MM.1S (cell line): ENCODE measurements at regions not wholly inside any gene's neighbourhood (a gene's known extent, or its start where the extent isn't known, plus 50 kb on each side); places are given as distances from the start of the nearest gene placed in this dataset.

Experiments
- DNase-seq: peaks from one replicate; pipeline ENCODE4 v3.0.0-alpha.2; 2015
- H2AFZ ChIP-seq: fragments of 300-600 bp; sonication (generic); 2 replicates; pipeline ENCODE4 v1.6.0; 2016; ENCODE audit warnings: antibody characterized with exemption, low read length
- H3F3A ChIP-seq: fragments of 300-600 bp; sonication (generic); 2 replicates; pipeline ENCODE4 v1.6.1; 2016; ENCODE audit warnings: mild to moderate bottlenecking, antibody characterized with exemption, low read length, moderate library complexity, mixed read lengths; ENCODE audit not compliant: insufficient read depth
- H3K27ac ChIP-seq: fragments of 300-600 bp; sonication (generic); 2 replicates; pipeline ENCODE4 v1.5.1; 2016; ENCODE audit warnings: mild to moderate bottlenecking, low read length
- H3K27me3 ChIP-seq: fragments of 300-600 bp; sonication (generic); replicated peaks from 2 replicates; pipeline ENCODE4 v1.6.0; 2016; ENCODE audit warnings: low read length; ENCODE audit not compliant: insufficient read depth
- H3K36me3 ChIP-seq: fragments of 300-600 bp; sonication (generic); replicated peaks from 2 replicates; pipeline ENCODE4 v1.6.1; 2016; ENCODE audit warnings: mild to moderate bottlenecking, low read length, mixed read lengths; ENCODE audit not compliant: insufficient read depth
- H3K4me1 ChIP-seq: fragments of 300-600 bp; sonication (generic); 2 replicates; pipeline ENCODE4 v1.6.1; 2016; ENCODE audit warnings: low read length, mixed read lengths
- H3K4me2 ChIP-seq: fragments of 300-600 bp; sonication (generic); 2 replicates; pipeline ENCODE4 v1.6.0; 2016; ENCODE audit warnings: low read depth, low read length
- H3K4me3 ChIP-seq: fragments of 300-600 bp; sonication (generic); 2 replicates; pipeline ENCODE4 v1.5.1; 2016; ENCODE audit warnings: low read length, mixed read lengths
- H3K79me2 ChIP-seq: fragments of 300-600 bp; sonication (generic); 2 replicates; pipeline ENCODE4 v1.6.1; 2016; ENCODE audit warnings: mixed run types, low read length, mixed read lengths
- H3K9ac ChIP-seq: fragments of 300-600 bp; sonication (generic); 2 replicates; pipeline ENCODE4 v1.6.1; 2016; ENCODE audit warnings: low read length, mixed read lengths
- H3K9me2 ChIP-seq: fragments of 300-600 bp; sonication (generic); replicated peaks from 2 replicates; pipeline ENCODE4 v1.6.1; 2016; ENCODE audit warnings: mild to moderate bottlenecking, low read length, mixed read lengths; ENCODE audit not compliant: insufficient read depth
- H3K9me3 ChIP-seq: fragments of 300-600 bp; sonication (generic); replicated peaks from 2 replicates; pipeline ENCODE4 v1.6.1; 2016; ENCODE audit warnings: mild to moderate bottlenecking, low read length, mixed read lengths; ENCODE audit not compliant: insufficient read depth
- H4K20me1 ChIP-seq: fragments of 300-600 bp; sonication (generic); 2 replicates; pipeline ENCODE4 v1.6.1; 2016; ENCODE audit warnings: mild to moderate bottlenecking, low read length, moderate library complexity, mixed read lengths; ENCODE audit not compliant: insufficient read depth
- EZH2 ChIP-seq: fragments of 300-600 bp; sonication (generic); optimal IDR thresholded peaks from 2 replicates; pipeline ENCODE3; 2017; ENCODE audit warnings: low read depth, mild to moderate bottlenecking, antibody characterized with exemption, low read length, mixed read lengths
- EZH2phosphoT487 ChIP-seq: fragments of 300-600 bp; sonication (generic); IDR thresholded peaks from 2 replicates; pipeline ENCODE4 v1.6.1; 2018; ENCODE audit warnings: antibody characterized with exemption, low read length
- TF ChIP-seq, protein P1 (sequence below): fragments of 300-600 bp; sonication (generic); IDR thresholded peaks from 2 replicates; pipeline ENCODE4 v1.5.1; 2016; ENCODE audit warnings: antibody characterized with exemption, low read length, mixed read lengths

DNA sequence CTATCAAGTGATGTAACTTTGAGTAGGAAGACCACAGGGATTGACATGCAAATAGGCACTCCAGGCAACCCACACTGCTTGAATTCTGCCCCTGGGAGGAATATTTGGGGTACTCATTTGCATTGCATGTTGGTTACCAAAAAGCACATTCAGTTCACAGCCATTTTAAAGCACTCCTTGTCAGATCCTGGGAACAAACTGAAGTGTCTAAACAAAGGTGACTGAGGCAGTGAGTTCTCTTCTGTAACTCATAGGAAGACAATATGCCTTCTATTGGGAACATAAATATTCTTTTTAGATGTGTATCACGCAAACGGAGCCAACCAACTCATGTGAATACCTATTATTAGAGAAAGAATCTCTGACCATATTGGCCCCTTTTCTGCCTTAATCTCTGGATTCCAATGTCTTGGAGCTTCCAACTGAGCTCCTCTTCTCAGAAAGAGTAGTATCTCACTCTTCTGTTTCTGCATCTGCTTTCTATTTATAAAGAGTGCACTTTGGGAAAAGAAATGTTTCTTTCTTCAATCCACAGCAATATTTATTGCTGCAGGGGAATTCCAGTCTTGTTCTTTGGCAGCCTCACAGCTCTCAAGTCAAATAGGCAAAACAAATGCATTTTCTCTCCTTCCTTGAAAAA is 125.7 kb upstream of the NBEA start:
- Histone ChIP-seq H3F3A (no peaks in the 10 kb centered on the region), H3K9ac (no peak overlapping the region), H3K4me2 (no peak overlapping the region), H2AFZ (no peak overlapping the region), H3K27ac (no peak overlapping the region), H3K36me3 (no peaks in the 10 kb centered on the region), H3K9me3 (no peaks in the 10 kb centered on the region), H3K79me2 (no peaks in the 10 kb centered on the region), H4K20me1 (no peaks in the 10 kb centered on the region), H3K27me3 (no peaks in the 10 kb centered on the region), H3K9me2 (no peaks in the 10 kb centered on the region), H3K4me3 (no peak overlapping the region), H3K4me1 (no peaks in the 10 kb centered on the region)
- no peak for DNase-seq
- no peak for TF ChIP-seq EZH2
- TF ChIP-seq, protein P1, sequence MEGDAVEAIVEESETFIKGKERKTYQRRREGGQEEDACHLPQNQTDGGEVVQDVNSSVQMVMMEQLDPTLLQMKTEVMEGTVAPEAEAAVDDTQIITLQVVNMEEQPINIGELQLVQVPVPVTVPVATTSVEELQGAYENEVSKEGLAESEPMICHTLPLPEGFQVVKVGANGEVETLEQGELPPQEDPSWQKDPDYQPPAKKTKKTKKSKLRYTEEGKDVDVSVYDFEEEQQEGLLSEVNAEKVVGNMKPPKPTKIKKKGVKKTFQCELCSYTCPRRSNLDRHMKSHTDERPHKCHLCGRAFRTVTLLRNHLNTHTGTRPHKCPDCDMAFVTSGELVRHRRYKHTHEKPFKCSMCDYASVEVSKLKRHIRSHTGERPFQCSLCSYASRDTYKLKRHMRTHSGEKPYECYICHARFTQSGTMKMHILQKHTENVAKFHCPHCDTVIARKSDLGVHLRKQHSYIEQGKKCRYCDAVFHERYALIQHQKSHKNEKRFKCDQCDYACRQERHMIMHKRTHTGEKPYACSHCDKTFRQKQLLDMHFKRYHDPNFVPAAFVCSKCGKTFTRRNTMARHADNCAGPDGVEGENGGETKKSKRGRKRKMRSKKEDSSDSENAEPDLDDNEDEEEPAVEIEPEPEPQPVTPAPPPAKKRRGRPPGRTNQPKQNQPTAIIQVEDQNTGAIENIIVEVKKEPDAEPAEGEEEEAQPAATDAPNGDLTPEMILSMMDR = no peak
- no peak for TF ChIP-seq EZH2phosphoT487

DNA sequence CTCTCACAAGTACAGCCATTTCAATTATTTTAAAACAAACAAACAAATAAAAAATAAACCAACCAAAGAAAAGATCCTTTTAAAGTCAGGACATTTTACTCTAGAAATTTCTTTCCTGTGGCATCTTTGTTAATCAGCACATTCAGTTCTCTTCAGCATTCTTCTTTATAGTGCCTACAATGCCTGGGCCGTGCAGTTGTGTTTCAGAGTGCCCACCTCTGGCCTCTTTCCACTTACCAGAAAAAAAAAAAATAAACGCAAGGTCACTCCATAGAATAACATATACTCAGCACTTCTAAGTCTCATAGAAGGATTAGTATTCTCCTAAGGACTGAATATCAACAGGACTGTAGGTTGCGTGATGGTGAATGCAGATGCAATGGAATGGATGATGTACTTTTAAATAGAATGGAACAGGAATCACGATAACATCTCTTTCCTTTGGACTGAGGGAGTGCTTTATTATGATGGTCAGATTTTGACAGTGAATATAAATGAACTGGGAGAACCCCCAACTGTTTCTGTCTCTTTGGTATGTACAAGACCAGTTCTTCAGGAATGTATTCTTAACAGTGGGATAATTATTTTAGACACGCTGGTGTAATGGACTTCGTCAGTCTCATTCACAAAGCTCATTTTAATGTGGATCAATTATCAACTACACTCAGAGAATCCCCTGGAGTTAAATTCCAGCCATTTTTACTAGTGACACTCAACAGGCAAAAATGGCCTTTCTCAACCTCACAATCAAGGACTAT is 125.0 kb upstream of the NBEA start:
- H2AFZ ChIP-seq = no peak overlapping the region
- H3K4me1 ChIP-seq = no peaks in the 10 kb centered on the region
- H3K9ac ChIP-seq = no peak overlapping the region
- H3K4me3 ChIP-seq = no peak overlapping the region
- H3K9me3 ChIP-seq = no peaks in the 10 kb centered on the region
- no peak for DNase-seq
- no peaks in the 10 kb centered on the region for H3K9me2 ChIP-seq
- H3K27ac ChIP-seq = no peak overlapping the region
- no peaks in the 10 kb centered on the region for H4K20me1 ChIP-seq
- H3K4me2 ChIP-seq = no peak overlapping the region
- H3K27me3 ChIP-seq = no peaks in the 10 kb centered on the region
- no peak for TF ChIP-seq EZH2phosphoT487
- TF ChIP-seq, protein P1 = no peak
- TF ChIP-seq EZH2 = no peak
- H3K36me3 ChIP-seq = no peaks in the 10 kb centered on the region
- no peaks in the 10 kb centered on the region for H3K79me2 ChIP-seq
- no peaks in the 10 kb centered on the region for H3F3A ChIP-seq

DNA sequence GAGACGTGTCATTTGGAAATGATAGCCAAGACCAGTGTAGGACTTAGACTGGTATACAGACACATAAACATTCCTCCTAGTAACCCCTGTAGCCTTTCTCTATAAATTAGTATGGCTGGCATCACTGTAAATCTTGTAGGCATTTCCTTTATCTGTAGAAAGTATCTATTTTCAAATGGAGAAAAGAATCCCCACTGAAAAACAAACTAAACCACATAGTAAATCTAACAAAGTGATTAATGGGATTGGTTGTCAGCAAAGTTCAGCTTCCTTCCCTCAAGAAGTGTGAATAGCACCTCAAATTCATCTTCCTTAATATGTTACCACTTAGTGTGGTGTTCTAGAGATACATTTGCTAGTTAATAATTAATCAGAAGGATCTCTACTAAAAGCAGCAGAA is 119.4 kb upstream of the NBEA start:
- no peaks in the 10 kb centered on the region for H3F3A ChIP-seq
- no peaks in the 10 kb centered on the region for H3K9me3 ChIP-seq
- H3K27ac ChIP-seq = no peak overlapping the region
- no peak overlapping the region for H3K4me3 ChIP-seq
- no peaks in the 10 kb centered on the region for H3K9me2 ChIP-seq
- H3K79me2 ChIP-seq = no peaks in the 10 kb centered on the region
- H3K4me2 ChIP-seq = no peak overlapping the region
- H2AFZ ChIP-seq = no peak overlapping the region
- H3K4me1 ChIP-seq = no peaks in the 10 kb centered on the region
- no peaks in the 10 kb centered on the region for H3K36me3 ChIP-seq
- TF ChIP-seq EZH2 = no peak
- no peak for TF ChIP-seq EZH2phosphoT487
- TF ChIP-seq, protein P1 = no peak
- H3K27me3 ChIP-seq = no peaks in the 10 kb centered on the region
- no peaks in the 10 kb centered on the region for H4K20me1 ChIP-seq
- H3K9ac ChIP-seq = no peak overlapping the region
- no peak for DNase-seq
